ENCODE measurements at regions not wholly inside any gene's neighbourhood (a gene's known extent, or its start where the extent isn't known, plus 50 kb on each side); places are given as distances from the start of the nearest gene placed in this dataset.

- no peak overlapping the region for H3K4me3 ChIP-seq (ENCODE audit: control insufficient read depth, low read depth, low read length)
- TF ChIP-seq, protein P1, sequence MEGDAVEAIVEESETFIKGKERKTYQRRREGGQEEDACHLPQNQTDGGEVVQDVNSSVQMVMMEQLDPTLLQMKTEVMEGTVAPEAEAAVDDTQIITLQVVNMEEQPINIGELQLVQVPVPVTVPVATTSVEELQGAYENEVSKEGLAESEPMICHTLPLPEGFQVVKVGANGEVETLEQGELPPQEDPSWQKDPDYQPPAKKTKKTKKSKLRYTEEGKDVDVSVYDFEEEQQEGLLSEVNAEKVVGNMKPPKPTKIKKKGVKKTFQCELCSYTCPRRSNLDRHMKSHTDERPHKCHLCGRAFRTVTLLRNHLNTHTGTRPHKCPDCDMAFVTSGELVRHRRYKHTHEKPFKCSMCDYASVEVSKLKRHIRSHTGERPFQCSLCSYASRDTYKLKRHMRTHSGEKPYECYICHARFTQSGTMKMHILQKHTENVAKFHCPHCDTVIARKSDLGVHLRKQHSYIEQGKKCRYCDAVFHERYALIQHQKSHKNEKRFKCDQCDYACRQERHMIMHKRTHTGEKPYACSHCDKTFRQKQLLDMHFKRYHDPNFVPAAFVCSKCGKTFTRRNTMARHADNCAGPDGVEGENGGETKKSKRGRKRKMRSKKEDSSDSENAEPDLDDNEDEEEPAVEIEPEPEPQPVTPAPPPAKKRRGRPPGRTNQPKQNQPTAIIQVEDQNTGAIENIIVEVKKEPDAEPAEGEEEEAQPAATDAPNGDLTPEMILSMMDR (conservative IDR thresholded peaks at IDR 0.05; ENCODE audit: control insufficient read depth, insufficient read depth, low read depth, low read length): no peak
- no peak for DNase-seq (ENCODE audit: low read depth)
Observed at GRCh38 chr9:29211003-29211579, 1637.8 kb upstream of the C9orf72 start.

- peak overlapping the region; percentile 18 for H3K4me3 ChIP-seq (ENCODE audit: control insufficient read depth, low read depth, low read length)
- no peak for DNase-seq (ENCODE audit: low read depth)
- TF ChIP-seq, protein P1 (conservative IDR thresholded peaks at IDR 0.05; ENCODE audit: control insufficient read depth, insufficient read depth, low read depth, low read length): peak; percentile 37
Observed at GRCh38 chr9:29211580-29212396, 1638.5 kb upstream of the C9orf72 start.

- peak overlapping the region; percentile 9 for H3K4me3 ChIP-seq (ENCODE audit: control insufficient read depth, low read depth, low read length)
- TF ChIP-seq, protein P1 (conservative IDR thresholded peaks at IDR 0.05; ENCODE audit: control insufficient read depth, insufficient read depth, low read depth, low read length): no peak
- DNase-seq (ENCODE audit: low read depth): no peak
Observed at GRCh38 chr9:29212397-29213387, 1639.4 kb upstream of the C9orf72 start.

DNA sequence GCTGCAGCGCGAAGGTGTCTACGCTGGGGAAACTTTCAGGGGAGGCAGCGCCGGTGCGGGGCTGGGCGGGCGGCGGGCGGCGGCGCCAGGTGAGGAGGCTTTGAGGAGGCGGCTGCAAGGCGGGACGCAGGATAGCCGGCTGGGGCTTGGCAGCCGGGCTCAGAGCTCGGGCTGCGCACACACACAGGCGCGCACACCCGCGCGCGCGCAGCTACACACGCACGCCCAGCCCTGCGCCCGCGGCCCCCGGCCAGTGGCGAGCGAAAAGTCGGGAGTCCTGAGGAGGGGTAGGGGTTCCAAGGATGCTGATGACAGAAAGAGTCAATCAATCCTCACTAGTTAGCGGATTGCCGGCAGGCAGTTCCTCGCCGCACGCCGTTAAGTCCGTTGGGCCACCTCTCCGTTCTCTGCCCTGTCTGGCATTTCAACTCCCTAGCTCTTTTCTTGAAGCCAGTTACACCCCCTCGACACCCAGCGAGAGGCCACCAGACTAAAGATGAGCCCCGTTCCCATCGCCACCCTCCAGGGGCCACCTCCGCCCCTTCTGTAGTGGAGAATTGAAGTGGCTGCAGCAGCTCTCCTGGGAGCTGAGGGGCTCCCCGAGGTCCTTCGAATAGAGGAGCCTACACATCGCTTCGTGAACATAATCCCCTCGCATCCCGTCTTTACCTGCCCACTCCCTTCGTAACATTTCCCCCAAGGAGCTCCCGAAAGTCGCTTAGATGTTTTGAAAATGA, 1640.3 kb upstream of the C9orf72 start, which contains the start of gene LINGO2:
Gene LINGO2, minus strand, starts transcription at position 185 of the 737 bp plus-strand sequence.
- no peak for DNase-seq (ENCODE audit: low read depth)
- H3K4me3 ChIP-seq (ENCODE audit: control insufficient read depth, low read depth, low read length): peak within 1 kb of the TSS; percentile 9
- TF ChIP-seq, protein P1 (conservative IDR thresholded peaks at IDR 0.05; ENCODE audit: control insufficient read depth, insufficient read depth, low read depth, low read length): no peak

GRCh38 chr9:29214154-29214689, 1640.9 kb upstream of the C9orf72 start:
- no peak for DNase-seq (ENCODE audit: low read depth)
- H3K4me3 ChIP-seq (ENCODE audit: control insufficient read depth, low read depth, low read length): no peak overlapping the region
- TF ChIP-seq, protein P1 (conservative IDR thresholded peaks at IDR 0.05; ENCODE audit: control insufficient read depth, insufficient read depth, low read depth, low read length): no peak
